HepG2 (cell line): ENCODE measurements at regions not wholly inside any gene's neighbourhood (a gene's known extent, or its start where the extent isn't known, plus 50 kb on each side); places are given as distances from the start of the nearest gene placed in this dataset.

ENCODE experiments used
- ATAC-seq: fragments of 200-7000 bp; cut with Tn5 transposase; 3 replicates; pipeline ENCODE4 v1.9.1; 2020; ENCODE audit warnings: mild to moderate bottlenecking, moderate library complexity
- BruUV-seq: library from RNA; stranded (reverse); fragments of 400-500 nt; replicated peaks from 2 replicates; lab custom pipeline; 2021; lab: Mats Ljungman, UMichigan
- CTCF ChIA-PET: fragments of 300-600 bp; formaldehyde crosslinking; extraction: SDS; loops from one replicate; lab custom pipeline; 2021; ENCODE audit warnings: low total read pairs, inconsistent platforms, low intra/inter-chr PET ratio; lab: Yijun Ruan, JAX
- POLR2A ChIA-PET: fragments of 350-600 bp; sonication (Branson Sonifier 250); formaldehyde crosslinking; loops from one replicate; lab custom pipeline; 2020; ENCODE audit warnings: antibody characterized with exemption, inconsistent platforms; lab: Yijun Ruan, JAX
- DNase-seq: peaks from one replicate; pipeline ENCODE4 v3.0.0-alpha.2; 2015; ENCODE audit warnings: low spot score
- FAIRE-seq: peaks from 3 replicates; lab custom pipeline; 2011; peaks lifted over from hg19 to GRCh38; lab: Jason Lieb, UNC
- H2AFZ ChIP-seq: one replicate; pipeline ENCODE4 v1.6.1; 2011; ENCODE audit warnings: low read length, inconsistent platforms
- H3K27ac ChIP-seq: fragments of 300-600 bp; 3 replicates; pipeline ENCODE4 v1.8.0; 2011; ENCODE audit warnings: mixed run types, mild to moderate bottlenecking, mixed read lengths, low read length, inconsistent platforms; ENCODE audit not compliant: insufficient read depth; ENCODE audit errors: extremely low read length
- H3K27me3 ChIP-seq, 2 experiments: fragments of 200-600 bp in 1 of 2; 2 replicates in 1 of 2; 3 replicates in 1 of 2; pipeline versions ENCODE4 v1.6.0 to v1.8.0; 2011; ENCODE audit warnings: low read length in 2 of 2, mild to moderate bottlenecking in 2 of 2, moderate library complexity in 2 of 2, inconsistent platforms in 1 of 2; ENCODE audit not compliant: insufficient read depth in 2 of 2, control insufficient read depth in 1 of 2
- H3K36me3 ChIP-seq, 2 experiments: fragments of 200-600 bp in 1 of 2; replicated peaks in 1 of 2; 2 replicates in 1 of 2; 3 replicates in 1 of 2; pipeline versions ENCODE4 v1.5.1 to v1.8.0; 2011; ENCODE audit warnings: low read length in 2 of 2, inconsistent platforms in 1 of 2; ENCODE audit not compliant: insufficient read depth in 2 of 2, control insufficient read depth in 1 of 2
- H3K4me1 ChIP-seq: 2 replicates; pipeline ENCODE4 v1.5.1; 2012; ENCODE audit warnings: low read length, inconsistent platforms; ENCODE audit not compliant: insufficient read depth
- H3K4me2 ChIP-seq: 2 replicates; pipeline ENCODE4 v1.6.0; 2011; ENCODE audit warnings: low read depth, low read length, inconsistent platforms
- H3K4me3 ChIP-seq, 3 experiments: fragments of 200-600 bp in 1 of 3; sonication (generic), shearing (Covaris generic) in 1 of 3; replicated peaks in 1 of 3; 2 replicates each; pipeline ENCODE4 v1.5.1; 2011 to 2016; ENCODE audit warnings: low read length in 3 of 3, inconsistent platforms in 2 of 3, low read depth in 2 of 3, mild to moderate bottlenecking in 2 of 3, control low read depth in 1 of 3, mixed read lengths in 1 of 3; ENCODE audit not compliant: insufficient read depth in 1 of 3
- H3K79me2 ChIP-seq: one replicate; pipeline ENCODE4 v1.6.1; 2011; ENCODE audit warnings: low read length, inconsistent platforms; ENCODE audit not compliant: insufficient read depth
- H3K9ac ChIP-seq: 2 replicates; pipeline ENCODE4 v1.6.0; 2011; ENCODE audit warnings: mild to moderate bottlenecking, low read depth, low read length, inconsistent platforms; ENCODE audit not compliant: insufficient read depth
- H3K9me3 ChIP-seq: 2 replicates; pipeline ENCODE4 v1.5.1; 2012; ENCODE audit warnings: mild to moderate bottlenecking, low read length
- H4K20me1 ChIP-seq: 2 replicates; pipeline ENCODE4 v1.6.0; 2011; ENCODE audit warnings: inconsistent platforms, mild to moderate bottlenecking, low read length, moderate library complexity; ENCODE audit not compliant: insufficient read depth
- AHDC1 ChIP-seq: sonication (generic); formaldehyde crosslinking; IDR thresholded peaks from 2 replicates; pipeline ENCODE4 v1.5.1; 2020; ENCODE audit warnings: mild to moderate bottlenecking, missing genetic modification reagents, borderline replicate concordance
- E2F1 ChIP-seq: sonication (generic); formaldehyde crosslinking; IDR thresholded peaks from 2 replicates; pipeline ENCODE4 v1.5.0; 2020; ENCODE audit warnings: missing genetic modification reagents
- HHEX ChIP-seq: IDR thresholded peaks from 2 replicates; pipeline ENCODE4 v1.6.1; 2016; ENCODE audit warnings: control low read depth
- LRRFIP1 ChIP-seq: sonication (generic); formaldehyde crosslinking; conservative IDR thresholded peaks from 2 replicates; pipeline ENCODE4 v1.4.0; 2020; ENCODE audit warnings: missing genetic modification reagents
- NR1H2 ChIP-seq: sonication (generic); formaldehyde crosslinking; IDR thresholded peaks from 2 replicates; pipeline ENCODE4 v1.8.1; 2022; ENCODE audit warnings: low read depth, missing genetic modification reagents, borderline replicate concordance
- SIN3B ChIP-seq: fragments of 150-350 bp; IDR thresholded peaks from 2 replicates; pipeline ENCODE4 v1.6.1; 2014; ENCODE audit warnings: low read length
- ZNF282 ChIP-seq: fragments of 450-650 bp; IDR thresholded peaks from 2 replicates; pipeline ENCODE4 v1.6.1; 2018; ENCODE audit not compliant: partially characterized antibody
- ZNF383 ChIP-seq: sonication (generic); formaldehyde crosslinking; IDR thresholded peaks from 2 replicates; pipeline ENCODE4 v1.4.0; 2020; ENCODE audit warnings: missing genetic modification reagents, mild to moderate bottlenecking, borderline replicate concordance
- ZNF660 ChIP-seq: sonication (generic); formaldehyde crosslinking; IDR thresholded peaks from 2 replicates; pipeline ENCODE4 v1.5.1; 2020; ENCODE audit warnings: mild to moderate bottlenecking, low read depth, missing genetic modification reagents, borderline replicate concordance
- ZNF770 ChIP-seq: sonication (generic); formaldehyde crosslinking; IDR thresholded peaks from 2 replicates; pipeline ENCODE4 v1.5.0; 2020; ENCODE audit warnings: mild to moderate bottlenecking, missing genetic modification reagents
- WGBS: methylation state at CpG from one replicate; pipeline ENCODE4 v1.1.6; 2017; ENCODE audit warnings: low lambda C conversion rate; 5-methylcytosine and 5-hydroxymethylcytosine counted together
- in situ Hi-C: cut with HindIII; loops from 2 replicates; pipeline ENCODE4 v1.10.0; 2017; ENCODE audit warnings: low pct_unique_long_range_greater_than_20kb; ENCODE audit not compliant: extremely low pct_ligation_motif_present
- intact Hi-C: fragments of 100-400 bp; cut with micrococcal nuclease; formaldehyde crosslinking; loops from one replicate; pipeline ENCODE4 v1.10.0; 2022; ENCODE audit not compliant: unreplicated experiment

- 24% methylated on average over 6 of the region's 6 CpGs for whole genome bisulfite sequencing
- intact Hi-C loops: no loop called here
- H3K4me1 ChIP-seq: no peaks in the 10 kb centered on the region
- DNase-seq: no peak
- no peak for ATAC-seq
- no peaks in the 10 kb centered on the region for H3K79me2 ChIP-seq
- no peaks in the 10 kb centered on the region for H3K36me3 ChIP-seq
- in situ Hi-C loops: no loop called here
- H3K4me2 ChIP-seq: no peak overlapping the region
- FAIRE-seq: no peak
- peaks cover 0 to 33% of the 10 kb centered on the region in 2 experiments; a peak in 2 of 5 replicates for H3K27me3 ChIP-seq
- H3K4me3 ChIP-seq: no peak overlapping the region
- H3K9ac ChIP-seq: no peak overlapping the region
- H2AFZ ChIP-seq: no peak overlapping the region
- no peak overlapping the region for H3K27ac ChIP-seq
- H3K9me3 ChIP-seq: no peaks in the 10 kb centered on the region
- ChIA-PET POLR2A (no interaction called here), CTCF (no interaction called here)
- no peaks in the 10 kb centered on the region for H4K20me1 ChIP-seq
- BruUV-seq: no TSS peak
- no peak for TF ChIP-seq ZNF770 (CRISPR knock-in tag)
- TF ChIP-seq NR1H2 (CRISPR knock-in tag): no peak
- no peak for TF ChIP-seq AHDC1
- TF ChIP-seq SIN3B: no peak
- no peak for TF ChIP-seq E2F1 (CRISPR knock-in tag)
- TF ChIP-seq HHEX: no peak
- no peak for TF ChIP-seq ZNF383 (CRISPR knock-in tag)
- TF ChIP-seq LRRFIP1 (CRISPR knock-in tag): no peak
- no peak for TF ChIP-seq ZNF282
- TF ChIP-seq ZNF660 (CRISPR knock-in tag): no peak
These were observed 50.2 kb upstream of the BCL11A start for GRCh38 chr2:60603533-60604190.
